Panc1 (cell line): ENCODE measurements at regions not wholly inside any gene's neighbourhood (a gene's known extent, or its start where the extent isn't known, plus 50 kb on each side); places are given as distances from the start of the nearest gene placed in this dataset.
"Not testable (repeated sequence)": the region's sequence is repeated elsewhere in the genome, so short reads cannot be mapped to it uniquely, and the experiment has no call there.

Experiments
- ATAC-seq: fragments of 200-7000 bp; cut with Tn5 transposase; 2 replicates; pipeline ENCODE4 v1.9.1; 2020; ENCODE audit warnings: mild to moderate bottlenecking, moderate library complexity
- BruUV-seq: library from RNA; stranded (reverse); fragments of 400-500 nt; replicated peaks from 2 replicates; lab custom pipeline; 2021; lab: Mats Ljungman, UMichigan
- CTCF ChIA-PET: fragments of 300-600 bp; sonication (Branson Sonifier 250); formaldehyde crosslinking; loops from one replicate; lab custom pipeline; 2022; ENCODE audit warnings: antibody characterized with exemption; lab: Charles Lee
- POLR2A ChIA-PET: fragments of 300-600 bp; sonication (Branson Sonifier 250); formaldehyde crosslinking; loops from one replicate; lab custom pipeline; 2022; ENCODE audit warnings: antibody characterized with exemption; lab: Charles Lee
- DNase-seq: peaks from one replicate; pipeline ENCODE4 v3.0.0-alpha.2; 2010; ENCODE audit warnings: low read depth, low spot score
- H3K27ac ChIP-seq: 2 replicates; pipeline ENCODE4 v1.5.1; 2011; ENCODE audit warnings: mild to moderate bottlenecking, low read length, inconsistent platforms
- H3K27me3 ChIP-seq: fragments of 200-500 bp; sonication (Bioruptor generic); 2 replicates; pipeline ENCODE4 v1.6.0; 2014; ENCODE audit warnings: low read length, inconsistent platforms; ENCODE audit not compliant: control insufficient read depth, insufficient read depth
- H3K36me3 ChIP-seq: fragments of 200-500 bp; sonication (Bioruptor generic); 2 replicates; pipeline ENCODE4 v1.5.1; 2014; ENCODE audit warnings: inconsistent platforms, mild to moderate bottlenecking, low read length, moderate library complexity; ENCODE audit not compliant: control insufficient read depth, insufficient read depth
- H3K4me1 ChIP-seq: 2 replicates; pipeline ENCODE4 v1.5.1; 2011; ENCODE audit warnings: inconsistent platforms, mild to moderate bottlenecking, low read length, moderate library complexity; ENCODE audit not compliant: control insufficient read depth, insufficient read depth
- H3K4me3 ChIP-seq, 2 experiments: 2 replicates each; pipeline ENCODE4 v1.5.1; 2011 to 2012; ENCODE audit warnings: low read depth in 2 of 2, low read length in 2 of 2, mild to moderate bottlenecking in 2 of 2, inconsistent platforms in 1 of 2, moderate library complexity in 1 of 2
- H3K9me3 ChIP-seq: fragments of 200-500 bp; sonication (Bioruptor generic); 2 replicates; pipeline ENCODE4 v1.5.1; 2014; ENCODE audit warnings: low read depth, mild to moderate bottlenecking, inconsistent platforms, low read length, moderate library complexity; ENCODE audit not compliant: control insufficient read depth, insufficient read depth
- in situ Hi-C: cut with HindIII; loops from 2 replicates; pipeline ENCODE4 v1.10.0; 2016; ENCODE audit warnings: low sequenced_read_pairs, low pct_unique_long_range_greater_than_20kb
- intact Hi-C: fragments of 100-400 bp; cut with micrococcal nuclease; formaldehyde crosslinking; loops from one replicate; pipeline ENCODE4 v1.10.0; 2022; ENCODE audit not compliant: unreplicated experiment
- TF ChIP-seq, protein P1 (sequence below): fragments of 450-650 bp; IDR thresholded peaks from 2 replicates; pipeline ENCODE4 v1.5.1; 2017; ENCODE audit warnings: mild to moderate bottlenecking

DNA sequence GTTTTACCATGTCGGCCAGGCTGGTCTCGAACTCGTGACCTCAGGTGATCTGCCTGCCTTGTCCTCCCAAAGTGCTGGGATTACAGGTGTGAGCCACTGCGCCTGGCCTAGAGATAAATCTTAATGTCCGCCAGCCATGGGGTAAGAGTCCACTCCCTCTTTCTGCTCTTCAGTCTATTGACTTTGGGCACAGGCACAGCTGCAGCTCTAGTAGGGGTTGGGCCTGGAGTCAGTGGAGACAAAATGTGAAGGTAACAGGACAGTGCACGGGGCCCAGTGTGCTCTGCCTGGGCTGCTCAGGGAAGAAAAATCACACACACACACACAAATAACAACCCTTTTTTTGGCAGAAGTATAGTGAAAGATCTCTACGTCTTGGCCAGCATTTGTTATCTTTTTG is 209.5 kb downstream of the NPIPA7 start:
- H3K27ac ChIP-seq, BruUV-seq, H3K36me3 ChIP-seq, H3K4me1 ChIP-seq, H3K27me3 ChIP-seq, intact Hi-C loops, H3K4me3 ChIP-seq, ATAC-seq, H3K9me3 ChIP-seq, POLR2A ChIA-PET, in situ Hi-C loops, DNase-seq, CTCF ChIA-PET: not testable (repeated sequence)

GRCh38 chr16:16590654-16591318 is 211.8 kb downstream of the NPIPA7 start:
- H3K36me3 ChIP-seq, H3K4me1 ChIP-seq, POLR2A ChIA-PET, CTCF ChIA-PET, H3K27ac ChIP-seq, in situ Hi-C loops, H3K27me3 ChIP-seq, intact Hi-C loops, H3K9me3 ChIP-seq, DNase-seq, H3K4me3 ChIP-seq, BruUV-seq: not testable (repeated sequence)
- 0 out of 2 replicates have a peak, but pooled peaks have one; percentile 32 for ATAC-seq

- H3K36me3 ChIP-seq, intact Hi-C loops, H3K9me3 ChIP-seq, H3K27ac ChIP-seq, POLR2A ChIA-PET, H3K4me3 ChIP-seq, H3K4me1 ChIP-seq, CTCF ChIA-PET, H3K27me3 ChIP-seq, BruUV-seq, DNase-seq, in situ Hi-C loops: not testable (repeated sequence)
- TF ChIP-seq, protein P1, sequence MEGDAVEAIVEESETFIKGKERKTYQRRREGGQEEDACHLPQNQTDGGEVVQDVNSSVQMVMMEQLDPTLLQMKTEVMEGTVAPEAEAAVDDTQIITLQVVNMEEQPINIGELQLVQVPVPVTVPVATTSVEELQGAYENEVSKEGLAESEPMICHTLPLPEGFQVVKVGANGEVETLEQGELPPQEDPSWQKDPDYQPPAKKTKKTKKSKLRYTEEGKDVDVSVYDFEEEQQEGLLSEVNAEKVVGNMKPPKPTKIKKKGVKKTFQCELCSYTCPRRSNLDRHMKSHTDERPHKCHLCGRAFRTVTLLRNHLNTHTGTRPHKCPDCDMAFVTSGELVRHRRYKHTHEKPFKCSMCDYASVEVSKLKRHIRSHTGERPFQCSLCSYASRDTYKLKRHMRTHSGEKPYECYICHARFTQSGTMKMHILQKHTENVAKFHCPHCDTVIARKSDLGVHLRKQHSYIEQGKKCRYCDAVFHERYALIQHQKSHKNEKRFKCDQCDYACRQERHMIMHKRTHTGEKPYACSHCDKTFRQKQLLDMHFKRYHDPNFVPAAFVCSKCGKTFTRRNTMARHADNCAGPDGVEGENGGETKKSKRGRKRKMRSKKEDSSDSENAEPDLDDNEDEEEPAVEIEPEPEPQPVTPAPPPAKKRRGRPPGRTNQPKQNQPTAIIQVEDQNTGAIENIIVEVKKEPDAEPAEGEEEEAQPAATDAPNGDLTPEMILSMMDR = peak; percentile 76
- ATAC-seq = peak; percentile 92
These were observed 214.4 kb downstream of the NPIPA7 start for GRCh38 chr16:16593156-16593863.

DNA sequence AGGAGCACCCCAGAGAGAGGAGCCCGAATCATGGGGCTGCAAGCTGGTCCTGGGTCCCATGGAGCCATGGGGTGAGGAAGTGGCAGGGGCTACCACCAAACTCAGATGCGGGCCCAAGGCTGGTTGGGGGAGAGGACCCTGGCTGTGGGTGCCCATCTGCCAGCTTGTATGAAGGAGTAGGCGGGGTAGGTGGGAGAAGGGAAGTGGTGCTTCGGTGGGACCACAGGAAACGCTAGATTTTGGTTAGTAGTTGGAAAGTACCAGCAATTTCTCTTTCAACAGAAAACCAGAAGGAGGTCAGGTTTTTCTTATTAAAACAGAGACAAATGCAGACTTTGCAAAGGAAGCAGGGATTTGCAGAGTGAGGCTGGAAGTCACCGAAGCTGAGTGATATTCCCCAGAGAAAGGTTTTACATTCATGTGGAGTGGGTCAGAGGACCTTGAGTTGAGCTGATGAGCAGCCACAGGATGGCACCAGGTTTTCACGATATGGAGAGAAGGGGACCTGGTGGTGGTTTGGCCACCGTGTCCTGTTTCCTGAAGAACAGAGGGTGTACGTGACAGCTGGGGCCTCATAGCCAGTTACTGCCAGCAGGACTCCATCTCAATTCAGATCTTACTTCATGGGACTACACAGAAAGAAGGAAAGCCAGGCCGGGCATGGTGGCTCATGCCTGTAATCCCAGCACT is 216.2 kb downstream of the NPIPA7 start:
- ATAC-seq = peak; percentile 59; the same call in 1 of the 2 replicates
- DNase-seq, H3K27ac ChIP-seq, POLR2A ChIA-PET, in situ Hi-C loops, CTCF ChIA-PET, H3K4me1 ChIP-seq, intact Hi-C loops, H3K27me3 ChIP-seq, H3K36me3 ChIP-seq, H3K4me3 ChIP-seq, H3K9me3 ChIP-seq, BruUV-seq: not testable (repeated sequence)

DNA sequence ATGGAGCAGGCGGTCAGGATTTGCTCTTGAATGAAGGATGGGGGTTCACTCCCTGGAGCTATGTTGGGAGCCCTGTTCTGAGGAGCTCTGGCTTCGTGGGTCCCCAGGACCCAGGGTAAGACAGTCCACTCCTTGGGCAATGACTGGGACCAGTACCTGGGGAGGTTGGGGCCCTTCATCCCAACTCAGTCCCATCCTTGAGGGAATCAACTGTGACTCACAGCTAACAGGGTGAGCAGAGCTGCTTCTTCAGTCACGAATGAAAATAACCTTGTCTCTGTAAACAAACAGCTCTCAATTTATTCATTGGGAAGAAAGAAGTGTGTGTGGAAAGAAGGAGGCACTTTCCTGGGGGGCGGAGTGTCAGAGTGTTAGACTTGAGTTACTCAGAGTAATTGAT is 222.3 kb downstream of the NPIPA7 start:
- H3K36me3 ChIP-seq, CTCF ChIA-PET, H3K4me3 ChIP-seq, H3K9me3 ChIP-seq, intact Hi-C loops, in situ Hi-C loops, ATAC-seq, BruUV-seq, H3K27me3 ChIP-seq, DNase-seq, H3K27ac ChIP-seq, H3K4me1 ChIP-seq, POLR2A ChIA-PET: not testable (repeated sequence)

- POLR2A ChIA-PET = not testable (repeated sequence)
These were observed 228.6 kb downstream of the NPIPA7 start for GRCh38 chr16:16607401-16608082.

More at GRCh38 chr16:16607401-16608082, 228.6 kb downstream of the NPIPA7 start:
- H3K27me3 ChIP-seq, BruUV-seq, H3K27ac ChIP-seq, ATAC-seq, DNase-seq, H3K4me1 ChIP-seq, CTCF ChIA-PET, H3K4me3 ChIP-seq, intact Hi-C loops, H3K9me3 ChIP-seq, H3K36me3 ChIP-seq, in situ Hi-C loops: not testable (repeated sequence)
